Stimulated activated CD4-positive, alpha-beta T cell treated with anti-CD3 and anti-CD28 coated beads, Interleukin-12 subunit alpha, Interleukin-12 subunit beta, amount 100 ng/mL, for 4 hours (primary cell): ENCODE measurements at regions not wholly inside any gene's neighbourhood (a gene's known extent, or its start where the extent isn't known, plus 50 kb on each side); places are given as distances from the start of the nearest gene placed in this dataset.

ENCODE experiments used
- DNase-seq: peaks from one replicate; pipeline ENCODE4 v3.0.0-alpha.2; 2020

- peak; percentile 30 for DNase-seq
These were observed 115.5 kb upstream of the IRF2BP2 start for GRCh38 chr1:234725177-234726132.

GRCh38 chr1:234724516-234725176 is 114.7 kb upstream of the IRF2BP2 start:
- DNase-seq = no peak

GRCh38 chr1:234722904-234723720 is 113.1 kb upstream of the IRF2BP2 start:
- peak; percentile 66 for DNase-seq

- no peak for DNase-seq
These were observed 112.3 kb upstream of the IRF2BP2 start for GRCh38 chr1:234722270-234722704.

GRCh38 chr1:234721476-234722269 is 111.7 kb upstream of the IRF2BP2 start:
- no peak for DNase-seq

GRCh38 chr1:234720709-234721441 is 110.9 kb upstream of the IRF2BP2 start:
- DNase-seq = no peak

- DNase-seq = no peak
These were observed 109.7 kb upstream of the IRF2BP2 start for GRCh38 chr1:234719454-234720251.

- DNase-seq = no peak
These were observed 108.8 kb upstream of the IRF2BP2 start for GRCh38 chr1:234718496-234719453.

GRCh38 chr1:234716908-234717375 is 107.0 kb upstream of the IRF2BP2 start:
- no peak for DNase-seq

GRCh38 chr1:234715252-234716014 is 105.5 kb upstream of the IRF2BP2 start:
- DNase-seq = no peak

GRCh38 chr1:234713859-234714258 is 103.9 kb upstream of the IRF2BP2 start:
- DNase-seq = no peak

GRCh38 chr1:234713440-234713839 is 103.5 kb upstream of the IRF2BP2 start:
- DNase-seq = no peak

- no peak for DNase-seq
These were observed 102.9 kb upstream of the IRF2BP2 start for GRCh38 chr1:234712891-234713305.

- DNase-seq = no peak
These were observed 101.2 kb upstream of the IRF2BP2 start for GRCh38 chr1:234710936-234711724.

- DNase-seq = no peak
These were observed 100.4 kb upstream of the IRF2BP2 start for GRCh38 chr1:234710381-234710780.

GRCh38 chr1:234709473-234710228 is 99.7 kb upstream of the IRF2BP2 start:
- no peak for DNase-seq
